Panc1 (cell line): ENCODE measurements at regions not wholly inside any gene's neighbourhood (a gene's known extent, or its start where the extent isn't known, plus 50 kb on each side); places are given as distances from the start of the nearest gene placed in this dataset.

ENCODE experiments used
- POLR2AphosphoS5 ChIP-seq: IDR thresholded peaks from 2 replicates; pipeline ENCODE4 v1.6.1; 2012; ENCODE audit warnings: mild to moderate bottlenecking, low read depth, low read length, moderate library complexity
- SIN3A ChIP-seq: IDR thresholded peaks from 2 replicates; pipeline ENCODE4 v1.6.1; 2012; ENCODE audit warnings: low read depth, mild to moderate bottlenecking, low read length, moderate library complexity, borderline replicate concordance; ENCODE audit not compliant: insufficient read depth
- TCF7L2 ChIP-seq: IDR thresholded peaks from 2 replicates; pipeline ENCODE4 v1.6.1; 2011; ENCODE audit warnings: mild to moderate bottlenecking, low read depth, low read length, inconsistent platforms
- TF ChIP-seq, protein P1 (sequence below): fragments of 450-650 bp; IDR thresholded peaks from 2 replicates; pipeline ENCODE4 v1.5.1; 2017; ENCODE audit warnings: mild to moderate bottlenecking
- TF ChIP-seq, protein P2 (sequence below), 2 experiments: IDR thresholded peaks; 2 replicates each; pipeline ENCODE4 v1.6.1; 2011 to 2012; ENCODE audit warnings: low read depth in 2 of 2, control low read depth in 1 of 2, low read length in 1 of 2, mild to moderate bottlenecking in 1 of 2, moderate library complexity in 1 of 2; ENCODE audit not compliant: insufficient read depth in 1 of 2

DNA sequence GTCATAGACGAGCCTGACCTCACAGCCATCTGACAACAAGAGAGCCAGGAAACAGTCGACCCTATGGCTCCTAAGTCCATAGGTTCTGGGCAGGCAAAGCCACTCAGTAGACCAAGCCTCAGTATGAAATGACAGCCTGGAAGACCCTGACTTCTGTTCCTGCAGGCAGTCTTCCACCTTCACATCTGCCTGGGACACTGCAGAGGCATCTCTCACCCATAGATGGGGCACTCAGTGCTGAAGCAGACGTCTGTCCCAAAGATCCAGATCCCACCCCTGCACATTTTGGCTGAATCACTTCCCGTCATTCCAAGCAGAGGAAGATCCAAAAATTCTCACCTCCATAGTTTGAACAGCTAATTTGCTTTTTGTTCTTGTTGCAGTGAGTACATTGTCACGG, 139.3 kb upstream of the ZNF507 start:
- TF ChIP-seq, protein P1, sequence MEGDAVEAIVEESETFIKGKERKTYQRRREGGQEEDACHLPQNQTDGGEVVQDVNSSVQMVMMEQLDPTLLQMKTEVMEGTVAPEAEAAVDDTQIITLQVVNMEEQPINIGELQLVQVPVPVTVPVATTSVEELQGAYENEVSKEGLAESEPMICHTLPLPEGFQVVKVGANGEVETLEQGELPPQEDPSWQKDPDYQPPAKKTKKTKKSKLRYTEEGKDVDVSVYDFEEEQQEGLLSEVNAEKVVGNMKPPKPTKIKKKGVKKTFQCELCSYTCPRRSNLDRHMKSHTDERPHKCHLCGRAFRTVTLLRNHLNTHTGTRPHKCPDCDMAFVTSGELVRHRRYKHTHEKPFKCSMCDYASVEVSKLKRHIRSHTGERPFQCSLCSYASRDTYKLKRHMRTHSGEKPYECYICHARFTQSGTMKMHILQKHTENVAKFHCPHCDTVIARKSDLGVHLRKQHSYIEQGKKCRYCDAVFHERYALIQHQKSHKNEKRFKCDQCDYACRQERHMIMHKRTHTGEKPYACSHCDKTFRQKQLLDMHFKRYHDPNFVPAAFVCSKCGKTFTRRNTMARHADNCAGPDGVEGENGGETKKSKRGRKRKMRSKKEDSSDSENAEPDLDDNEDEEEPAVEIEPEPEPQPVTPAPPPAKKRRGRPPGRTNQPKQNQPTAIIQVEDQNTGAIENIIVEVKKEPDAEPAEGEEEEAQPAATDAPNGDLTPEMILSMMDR, result no peak
- TF ChIP-seq SIN3A (no peak), TCF7L2 (no peak), POLR2AphosphoS5 (no peak)
- TF ChIP-seq, protein P2, sequence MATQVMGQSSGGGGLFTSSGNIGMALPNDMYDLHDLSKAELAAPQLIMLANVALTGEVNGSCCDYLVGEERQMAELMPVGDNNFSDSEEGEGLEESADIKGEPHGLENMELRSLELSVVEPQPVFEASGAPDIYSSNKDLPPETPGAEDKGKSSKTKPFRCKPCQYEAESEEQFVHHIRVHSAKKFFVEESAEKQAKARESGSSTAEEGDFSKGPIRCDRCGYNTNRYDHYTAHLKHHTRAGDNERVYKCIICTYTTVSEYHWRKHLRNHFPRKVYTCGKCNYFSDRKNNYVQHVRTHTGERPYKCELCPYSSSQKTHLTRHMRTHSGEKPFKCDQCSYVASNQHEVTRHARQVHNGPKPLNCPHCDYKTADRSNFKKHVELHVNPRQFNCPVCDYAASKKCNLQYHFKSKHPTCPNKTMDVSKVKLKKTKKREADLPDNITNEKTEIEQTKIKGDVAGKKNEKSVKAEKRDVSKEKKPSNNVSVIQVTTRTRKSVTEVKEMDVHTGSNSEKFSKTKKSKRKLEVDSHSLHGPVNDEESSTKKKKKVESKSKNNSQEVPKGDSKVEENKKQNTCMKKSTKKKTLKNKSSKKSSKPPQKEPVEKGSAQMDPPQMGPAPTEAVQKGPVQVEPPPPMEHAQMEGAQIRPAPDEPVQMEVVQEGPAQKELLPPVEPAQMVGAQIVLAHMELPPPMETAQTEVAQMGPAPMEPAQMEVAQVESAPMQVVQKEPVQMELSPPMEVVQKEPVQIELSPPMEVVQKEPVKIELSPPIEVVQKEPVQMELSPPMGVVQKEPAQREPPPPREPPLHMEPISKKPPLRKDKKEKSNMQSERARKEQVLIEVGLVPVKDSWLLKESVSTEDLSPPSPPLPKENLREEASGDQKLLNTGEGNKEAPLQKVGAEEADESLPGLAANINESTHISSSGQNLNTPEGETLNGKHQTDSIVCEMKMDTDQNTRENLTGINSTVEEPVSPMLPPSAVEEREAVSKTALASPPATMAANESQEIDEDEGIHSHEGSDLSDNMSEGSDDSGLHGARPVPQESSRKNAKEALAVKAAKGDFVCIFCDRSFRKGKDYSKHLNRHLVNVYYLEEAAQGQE (IDR thresholded peaks at IDR 0.05; ENCODE audit: insufficient read depth in 1 of 2, low read depth in 2 of 2, low read length in 1 of 2), result no peak
